Activated CD4-positive, alpha-beta T cell treated with anti-CD3 and anti-CD28 coated beads for 48 hours (primary cell): ENCODE measurements at regions not wholly inside any gene's neighbourhood (a gene's known extent, or its start where the extent isn't known, plus 50 kb on each side); places are given as distances from the start of the nearest gene placed in this dataset.
A peak's percentile ranks its signal among the peaks of the same experiment; 100 is the strongest.

Source experiments
- DNase-seq: peaks from one replicate; pipeline ENCODE4 v3.0.0-alpha.2; 2020

DNA sequence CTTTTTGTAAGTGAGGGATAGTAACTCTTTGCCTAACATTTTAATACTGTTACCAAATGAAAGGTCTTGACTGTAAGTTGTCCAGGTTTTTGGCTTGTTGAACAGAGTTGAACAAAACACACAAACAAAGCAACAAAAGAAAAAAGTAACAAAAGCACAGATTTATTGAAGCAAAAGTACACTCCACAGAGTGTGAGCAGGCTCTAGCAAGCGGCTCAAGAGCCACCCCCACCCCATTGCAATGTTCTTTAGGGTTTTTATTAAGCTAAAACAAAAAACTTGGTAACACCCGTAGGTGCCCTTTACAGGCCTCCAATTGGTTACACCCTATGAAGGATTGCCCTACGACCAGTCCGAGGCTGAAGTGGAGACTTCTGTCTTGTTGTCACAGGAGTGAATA is 197.4 kb upstream of the MAP3K1 start:
- DNase-seq, result no peak

DNA sequence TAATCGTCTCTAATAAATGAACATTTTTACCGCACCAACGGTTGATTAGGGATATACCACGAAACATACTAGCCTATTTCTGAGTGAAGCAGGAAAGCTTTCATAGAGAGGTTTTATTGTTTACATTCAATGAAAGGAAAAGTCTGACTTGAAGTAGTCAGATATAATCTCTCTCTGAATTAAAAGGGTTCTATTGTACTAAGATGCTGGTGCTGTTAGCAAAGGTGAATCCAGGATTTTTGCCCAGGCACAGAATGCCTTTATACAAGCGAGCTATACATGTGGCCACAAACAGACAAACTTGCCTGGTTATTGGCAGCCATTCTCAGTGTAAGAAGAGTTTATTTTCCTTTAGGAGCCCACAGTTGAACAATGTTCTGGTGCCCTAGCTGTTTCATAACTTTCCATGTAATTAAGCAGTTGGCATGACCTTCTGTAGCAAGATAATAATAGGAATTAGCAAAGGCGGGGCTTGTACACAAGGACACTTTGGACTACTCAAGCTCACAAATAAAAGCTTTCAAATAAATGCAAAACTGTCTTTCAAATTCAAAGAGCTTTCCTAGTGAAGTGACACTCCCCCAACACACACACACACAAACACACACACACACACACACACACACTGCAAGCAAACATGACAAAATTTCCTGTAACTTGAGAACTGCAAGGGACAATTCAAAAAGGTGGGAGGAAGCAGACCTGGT is 198.7 kb upstream of the MAP3K1 start:
- DNase-seq, result no peak

DNA sequence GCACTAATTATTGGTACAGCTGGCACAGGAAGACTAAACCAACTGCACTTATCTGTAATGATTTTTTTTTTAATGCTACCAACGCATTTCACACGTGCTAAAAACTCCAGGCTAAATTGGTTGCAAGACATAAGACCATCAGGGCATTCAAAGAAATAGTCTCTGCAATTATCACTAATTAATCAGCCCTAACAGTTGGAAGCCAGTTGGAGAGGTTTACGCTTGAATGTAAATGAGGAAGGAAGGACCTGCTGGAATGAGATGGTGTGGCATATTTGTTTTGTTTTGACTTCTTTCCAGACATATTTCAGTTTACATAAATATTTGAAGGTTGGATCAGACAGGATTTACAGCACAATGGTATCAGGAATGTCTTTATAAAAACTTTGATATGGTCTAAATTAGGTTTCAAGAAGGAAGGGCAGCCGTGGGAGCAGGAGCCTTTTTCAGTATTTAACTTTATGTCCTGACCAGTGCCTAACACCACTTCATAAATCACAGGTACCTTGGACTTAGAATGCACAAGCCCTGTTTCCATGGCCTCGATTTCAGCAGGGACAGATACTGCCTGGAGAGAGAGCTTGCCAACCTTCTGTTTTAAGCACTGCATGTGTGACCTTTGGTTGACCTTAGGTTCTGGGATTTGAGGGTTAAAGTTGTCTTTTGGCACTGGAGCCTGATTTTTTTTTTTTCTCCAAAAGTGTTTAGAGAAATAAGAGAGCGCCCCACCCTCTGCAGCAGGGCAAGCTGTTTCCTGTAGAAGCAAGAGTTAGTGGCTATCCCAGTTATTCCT is 199.8 kb upstream of the MAP3K1 start:
- DNase-seq, result no peak

DNA sequence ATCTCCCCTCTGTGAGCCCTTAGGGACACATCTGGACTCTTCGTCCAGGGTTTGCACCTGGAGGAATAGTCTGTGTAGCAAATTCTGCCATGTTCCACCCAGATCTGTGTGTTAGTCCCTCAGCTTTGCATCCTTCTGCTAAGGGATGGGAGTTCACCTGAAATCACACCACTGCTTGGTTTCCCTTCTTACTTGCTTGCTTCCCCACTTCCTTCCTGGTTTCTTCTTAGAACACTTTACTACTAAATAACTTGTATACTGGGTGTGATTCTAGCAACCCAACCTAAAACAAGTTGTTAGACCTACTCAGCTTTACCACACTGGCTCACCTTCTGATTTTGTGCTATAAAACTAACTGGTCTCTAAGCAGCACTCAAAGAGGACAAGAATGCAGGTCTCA is 202.6 kb upstream of the MAP3K1 start:
- DNase-seq, result no peak

DNA sequence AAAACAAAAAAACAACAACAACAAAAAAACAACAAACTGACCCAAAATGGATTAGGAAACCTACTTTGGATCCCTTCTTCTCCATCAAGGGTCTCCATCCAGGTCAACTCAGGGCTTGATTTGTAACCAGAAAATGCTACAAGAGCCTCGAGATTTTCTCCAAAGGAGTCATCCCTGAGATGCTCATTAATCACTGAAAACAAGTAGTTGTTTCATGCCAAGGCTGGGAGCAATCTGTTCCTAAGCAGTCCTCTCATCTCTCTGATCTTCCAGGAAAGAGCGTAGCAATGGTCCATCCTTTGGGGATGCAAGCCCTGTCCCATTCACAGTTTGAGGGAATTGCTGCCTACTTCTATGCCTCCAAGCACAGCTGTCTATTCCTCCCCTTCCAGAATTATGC is 203.0 kb upstream of the MAP3K1 start:
- DNase-seq, result no peak

DNA sequence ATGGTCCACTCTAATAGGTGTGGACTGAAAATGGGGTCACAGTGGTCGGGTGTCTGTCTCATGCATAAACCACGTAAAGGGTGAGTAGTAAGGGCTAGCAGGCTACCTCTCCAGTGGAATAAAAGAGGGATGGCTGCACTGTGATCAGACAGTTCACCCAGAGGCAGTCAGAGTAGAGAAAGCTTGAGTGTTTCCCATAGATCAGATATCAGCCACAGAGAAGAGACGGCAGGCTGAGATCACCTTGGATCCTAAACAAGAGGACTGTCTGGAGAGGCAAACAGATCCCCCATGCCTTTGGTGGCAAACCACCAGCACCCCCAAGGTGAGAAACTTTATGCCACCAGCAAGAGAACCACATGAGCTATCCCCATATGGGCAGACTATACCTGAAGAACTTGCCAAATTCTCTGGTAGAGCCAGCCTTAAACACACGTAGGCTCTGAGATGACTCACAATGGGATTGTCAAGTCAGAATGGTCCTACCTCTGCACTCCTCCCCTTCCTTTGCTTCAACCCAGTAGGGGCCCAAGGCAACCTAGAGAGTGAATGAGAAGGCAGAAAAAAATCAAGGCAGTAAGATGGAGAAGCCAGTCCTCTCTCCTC is 205.2 kb upstream of the MAP3K1 start:
- peak; percentile 52 for DNase-seq

DNA sequence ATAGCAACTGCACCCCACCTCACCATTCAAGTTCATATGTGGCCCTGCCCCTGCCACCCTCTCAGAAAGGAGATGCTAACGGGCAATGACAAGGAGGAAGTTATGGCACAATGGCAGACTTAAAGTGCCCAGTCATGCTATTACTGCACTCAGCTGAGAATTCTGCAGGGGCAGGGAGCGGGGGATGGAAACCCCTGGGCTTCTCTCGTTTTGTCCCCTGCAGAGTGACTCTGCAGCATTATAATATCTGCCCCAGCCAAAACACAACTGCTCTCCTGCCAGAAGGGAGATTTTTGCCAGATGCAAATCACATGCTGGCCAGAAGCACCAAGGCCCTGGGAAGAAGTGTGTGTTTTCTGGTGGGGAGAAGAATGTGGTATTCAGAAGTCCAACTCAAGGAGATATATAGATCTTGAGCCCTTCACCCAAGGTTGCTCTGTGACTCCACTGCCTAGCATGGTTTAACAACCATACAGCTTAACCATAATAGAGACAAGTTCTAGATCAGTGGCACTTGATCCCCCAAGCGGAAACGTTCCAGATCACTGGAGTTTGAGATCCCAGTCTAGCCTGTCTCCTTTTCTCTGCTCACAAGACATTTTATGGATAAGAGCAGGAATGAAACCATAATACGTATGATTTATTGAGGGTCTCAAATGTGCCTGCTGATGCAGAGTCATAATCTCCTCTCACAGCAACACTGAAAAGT is 207.0 kb upstream of the MAP3K1 start:
- DNase-seq, result no peak

DNA sequence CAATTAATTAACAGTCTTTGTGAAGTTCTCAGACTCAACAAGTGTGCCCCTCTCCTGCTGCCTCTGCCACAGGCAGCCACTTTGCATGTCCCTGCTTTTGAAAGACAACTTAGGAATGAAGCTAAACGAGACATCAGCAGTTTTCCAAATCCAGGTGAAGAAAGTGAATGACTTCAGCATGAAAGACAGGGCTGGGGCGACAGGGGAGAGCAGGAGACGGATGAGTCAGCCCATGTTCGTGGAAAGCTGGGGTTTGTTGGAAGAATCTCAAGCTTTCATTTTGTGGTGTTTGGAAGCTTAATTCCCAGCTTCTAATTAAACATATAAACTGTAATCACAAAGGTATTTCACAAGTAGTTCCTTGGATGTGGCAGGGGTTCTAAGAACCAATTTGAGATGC is 207.8 kb upstream of the MAP3K1 start:
- DNase-seq, result no peak

DNA sequence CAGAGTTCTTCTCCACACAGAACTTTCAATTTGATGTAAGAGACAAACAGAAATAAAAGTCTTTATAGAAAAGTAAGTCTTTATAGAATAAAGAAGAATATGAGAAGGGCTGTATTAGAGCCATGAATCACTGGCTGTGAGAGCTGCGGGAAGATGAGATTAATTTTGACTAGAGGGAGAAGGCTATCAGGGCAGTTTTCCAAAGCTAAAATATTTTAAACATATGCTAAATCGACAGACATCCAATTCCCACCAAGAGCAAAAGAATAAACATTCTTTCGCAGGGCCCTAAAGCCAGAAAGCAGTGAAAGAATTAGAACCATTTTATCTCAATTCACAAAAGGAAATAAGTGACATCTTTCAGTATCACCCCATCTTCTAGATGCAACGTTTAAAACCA is 208.3 kb upstream of the MAP3K1 start:
- no peak for DNase-seq

DNA sequence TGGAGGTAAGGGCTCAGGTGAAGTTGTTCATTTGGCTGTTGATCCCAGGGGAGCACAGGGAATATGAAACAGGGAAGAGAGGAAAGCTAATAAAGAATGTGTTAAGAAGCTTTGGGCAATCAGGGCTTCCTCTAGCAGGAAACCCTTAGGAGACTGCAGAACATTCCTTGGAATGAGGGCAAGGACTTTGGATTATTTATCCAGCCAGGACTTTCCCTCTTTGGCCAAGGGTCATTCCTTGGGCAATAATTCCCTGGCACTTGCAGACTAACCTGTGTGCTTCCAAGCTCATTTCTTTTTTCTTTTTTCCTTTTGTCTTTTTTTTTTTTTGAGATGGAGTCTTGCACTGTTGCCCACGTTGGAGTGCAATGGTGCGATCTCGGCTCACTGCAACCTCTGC is 209.2 kb upstream of the MAP3K1 start:
- DNase-seq, result no peak

DNA sequence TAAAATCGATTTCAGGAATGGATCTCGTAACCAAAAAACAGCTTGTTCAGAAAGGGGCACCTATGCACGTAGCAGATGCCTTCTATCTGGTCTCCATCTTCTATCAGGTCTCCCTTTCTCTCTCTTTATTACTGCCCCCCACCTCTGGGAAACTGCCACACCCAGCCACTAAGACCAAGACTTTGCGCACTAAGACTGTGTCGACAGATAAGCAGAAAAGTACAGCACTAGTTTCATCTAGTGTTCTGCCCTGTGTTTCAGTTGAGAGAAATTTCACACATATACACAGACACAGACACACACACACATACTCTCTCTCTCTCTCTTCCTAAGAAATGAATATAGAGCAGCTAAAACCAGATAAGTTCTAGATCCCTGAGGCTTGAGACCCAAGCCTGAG is 210.1 kb upstream of the MAP3K1 start:
- no peak for DNase-seq

DNA sequence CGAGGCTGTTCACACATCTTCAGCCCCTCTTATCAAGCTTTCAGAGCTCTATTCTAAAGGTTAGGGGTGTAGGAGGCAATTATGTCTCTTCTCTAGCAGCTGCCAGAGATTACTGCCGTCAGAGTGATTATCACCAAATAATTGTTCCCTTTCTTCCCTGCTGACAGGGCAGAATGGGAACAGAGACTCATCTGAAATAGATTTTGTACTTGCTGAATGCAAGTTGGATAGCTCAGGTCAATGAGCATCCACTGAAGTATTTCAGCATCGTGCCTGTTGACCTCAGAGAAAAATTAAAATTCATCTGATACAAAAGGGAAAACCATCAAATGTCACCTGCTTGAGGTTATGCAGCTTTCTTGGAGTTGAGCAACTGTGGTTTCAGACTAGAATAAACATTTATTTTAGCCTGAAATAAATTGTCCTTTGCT is 213.7 kb upstream of the MAP3K1 start:
- no peak for DNase-seq

DNA sequence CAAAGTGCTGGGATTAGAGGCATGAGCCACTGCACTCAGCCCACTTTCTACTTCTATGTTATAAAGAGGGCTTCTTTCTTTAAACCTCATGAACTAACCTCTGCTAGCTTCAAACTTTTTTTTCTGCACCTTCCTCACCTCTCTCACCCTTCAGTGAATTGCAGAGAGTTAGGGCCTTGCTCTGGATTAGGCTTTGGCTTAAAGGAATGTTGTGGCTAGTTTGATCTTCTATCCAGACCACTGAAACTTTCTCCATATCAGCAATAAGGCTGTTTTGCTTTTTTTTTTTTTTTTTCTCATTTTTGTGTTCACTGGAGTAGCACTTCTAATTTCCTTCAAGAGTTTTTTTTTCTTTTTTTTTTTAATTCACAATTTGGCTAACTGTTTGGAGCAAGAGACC is 216.4 kb upstream of the MAP3K1 start:
- DNase-seq, result no peak

DNA sequence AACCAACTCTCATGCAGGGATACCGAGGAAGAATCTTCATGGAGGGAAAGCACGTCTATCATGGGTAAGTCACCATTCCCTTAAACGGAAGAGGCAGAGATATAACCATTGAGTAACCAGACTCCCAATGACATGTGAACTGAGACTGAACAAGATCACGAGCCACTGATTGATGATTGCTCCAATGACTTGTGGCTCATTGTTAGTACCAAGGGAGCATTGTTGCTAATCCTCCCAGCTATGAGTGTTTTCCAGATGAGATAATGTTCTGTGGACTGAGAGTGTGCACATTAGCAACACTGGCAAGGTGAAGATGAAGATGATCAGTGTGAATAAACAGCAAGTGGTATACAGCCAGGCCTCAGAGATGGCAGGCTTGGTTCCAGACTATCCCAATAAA is 219.2 kb upstream of the MAP3K1 start:
- no peak for DNase-seq

DNA sequence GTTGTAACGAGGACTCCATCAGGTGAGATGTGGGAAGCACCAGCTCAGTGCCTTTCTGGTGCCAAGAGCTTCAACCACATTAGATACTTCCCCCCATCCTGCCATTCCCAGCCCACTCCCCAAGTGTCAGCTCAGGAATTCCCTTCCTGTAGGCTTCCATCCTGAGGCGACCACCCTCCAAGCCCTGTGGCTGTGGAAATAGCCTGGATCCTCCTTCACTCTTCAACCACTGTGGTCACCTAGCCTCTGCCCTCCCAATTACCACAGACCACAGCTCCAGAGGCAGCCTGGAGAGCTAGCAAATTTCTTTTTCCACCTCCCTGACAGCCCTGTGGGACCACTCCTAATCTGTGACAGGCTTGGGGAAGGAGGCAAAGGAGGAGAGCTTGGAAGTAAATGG is 219.8 kb upstream of the MAP3K1 start:
- DNase-seq, result no peak

DNA sequence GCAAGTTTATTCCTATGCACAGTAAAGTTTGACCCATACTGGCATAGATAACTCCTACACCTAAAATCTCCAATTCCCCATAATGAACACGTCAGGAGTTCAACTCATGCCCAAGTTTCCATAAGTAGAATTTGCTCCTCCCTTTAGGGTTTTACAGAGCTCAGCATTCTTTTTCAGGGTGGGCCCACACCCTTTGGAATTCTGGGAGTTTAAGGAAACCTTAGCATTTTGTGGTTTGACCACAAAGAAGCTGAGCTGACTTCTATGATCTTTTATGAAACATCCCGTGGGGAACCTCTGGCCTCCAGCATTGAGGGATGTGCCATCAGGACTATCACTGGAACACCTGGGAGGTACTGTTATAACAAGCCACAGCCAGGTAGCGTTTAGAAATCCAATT is 220.6 kb upstream of the MAP3K1 start:
- DNase-seq, result no peak

DNA sequence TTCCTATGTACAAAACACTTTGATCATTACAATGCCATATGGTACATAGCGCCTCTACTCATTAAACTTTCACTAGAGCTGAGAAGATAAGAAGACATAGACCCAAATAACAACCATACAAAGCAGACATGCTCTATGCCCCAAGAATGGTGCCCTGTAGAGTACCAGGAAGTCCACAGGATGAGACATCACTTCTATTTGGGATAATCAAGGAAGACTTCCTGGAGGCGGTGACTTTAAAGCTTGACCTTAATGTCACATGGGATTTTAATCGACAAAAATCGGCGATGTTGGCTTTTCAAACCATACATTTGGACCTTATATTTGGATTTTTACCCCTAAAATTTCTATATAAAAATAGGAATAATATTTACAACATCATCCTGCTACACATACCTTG is 224.3 kb upstream of the MAP3K1 start:
- no peak for DNase-seq

DNA sequence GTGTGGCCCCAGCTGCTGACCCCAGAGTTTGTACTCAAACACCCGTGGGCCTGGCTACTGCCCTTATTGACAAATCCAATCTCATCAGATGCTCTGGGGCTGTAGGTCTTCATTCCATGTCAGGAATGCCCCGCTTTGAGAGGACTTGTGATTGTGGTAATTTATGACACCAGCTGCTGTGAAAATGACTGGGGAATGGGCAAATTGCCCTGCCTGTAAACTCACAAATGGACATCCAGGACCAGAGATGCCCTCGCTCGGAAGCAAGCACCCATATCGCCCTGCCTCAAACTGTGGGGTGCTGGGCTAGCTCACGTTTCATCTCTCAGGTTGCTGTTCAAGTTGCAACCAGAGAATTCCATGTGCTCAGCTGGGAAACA is 225.9 kb upstream of the MAP3K1 start:
- DNase-seq, result no peak

DNA sequence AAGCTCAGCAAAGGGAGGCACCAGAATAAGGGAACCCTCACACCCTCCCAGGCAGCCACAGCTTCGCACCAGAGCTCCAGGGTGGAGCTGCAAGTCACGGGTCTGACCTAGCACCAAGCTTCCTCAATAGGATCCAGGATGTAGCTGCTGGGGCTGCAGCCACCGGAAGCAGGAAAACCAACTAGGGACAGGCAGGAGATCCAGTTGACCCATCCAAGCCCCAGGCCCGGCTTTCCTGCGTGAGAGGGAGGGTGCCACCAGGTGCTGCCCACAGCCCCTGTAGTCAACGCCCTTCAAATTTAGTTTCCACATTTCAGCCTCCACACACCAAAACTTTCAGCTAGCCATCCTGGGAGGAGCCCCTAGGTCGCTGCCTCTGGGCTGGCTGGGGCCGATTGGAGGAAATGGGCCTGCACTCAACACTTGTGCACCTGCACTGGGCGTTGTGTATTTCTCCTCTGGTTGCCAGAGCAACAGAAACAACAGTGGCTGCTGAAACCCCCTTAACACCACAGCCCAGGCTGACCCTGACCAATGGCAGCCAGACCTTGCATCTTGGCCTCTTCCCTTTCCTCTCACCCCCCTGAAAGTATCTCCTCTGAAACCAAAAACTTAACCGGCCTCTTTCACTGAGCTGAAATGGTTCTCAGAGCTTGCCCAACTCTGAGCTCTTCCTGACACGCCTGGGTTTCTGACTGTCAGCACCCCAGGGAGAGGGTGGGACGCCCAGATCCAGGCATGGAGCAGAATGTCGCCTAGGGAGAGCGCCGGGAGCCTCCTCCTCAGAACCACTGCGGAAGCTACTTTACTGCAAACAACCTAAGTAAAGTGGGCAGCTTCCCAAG is 226.5 kb upstream of the MAP3K1 start:
- peak; percentile 39 for DNase-seq

DNA sequence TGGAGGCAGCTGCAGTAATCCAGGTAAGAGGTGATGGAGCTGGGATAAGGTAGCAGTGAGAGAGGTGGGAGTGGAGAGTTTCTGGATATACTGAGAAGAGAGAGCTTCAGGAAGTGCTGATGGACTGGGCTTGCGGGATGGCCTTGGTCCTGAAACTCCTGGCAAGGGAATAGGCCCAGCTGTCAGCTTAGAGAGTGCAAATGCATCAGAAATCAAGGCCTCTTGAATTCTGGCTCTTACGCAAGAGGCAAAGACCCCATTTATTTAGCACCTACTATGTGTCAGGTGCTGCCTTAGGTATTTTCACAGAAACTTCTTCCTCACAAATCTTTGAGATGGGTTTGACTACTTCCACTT is 227.2 kb upstream of the MAP3K1 start:
- DNase-seq, result no peak

DNA sequence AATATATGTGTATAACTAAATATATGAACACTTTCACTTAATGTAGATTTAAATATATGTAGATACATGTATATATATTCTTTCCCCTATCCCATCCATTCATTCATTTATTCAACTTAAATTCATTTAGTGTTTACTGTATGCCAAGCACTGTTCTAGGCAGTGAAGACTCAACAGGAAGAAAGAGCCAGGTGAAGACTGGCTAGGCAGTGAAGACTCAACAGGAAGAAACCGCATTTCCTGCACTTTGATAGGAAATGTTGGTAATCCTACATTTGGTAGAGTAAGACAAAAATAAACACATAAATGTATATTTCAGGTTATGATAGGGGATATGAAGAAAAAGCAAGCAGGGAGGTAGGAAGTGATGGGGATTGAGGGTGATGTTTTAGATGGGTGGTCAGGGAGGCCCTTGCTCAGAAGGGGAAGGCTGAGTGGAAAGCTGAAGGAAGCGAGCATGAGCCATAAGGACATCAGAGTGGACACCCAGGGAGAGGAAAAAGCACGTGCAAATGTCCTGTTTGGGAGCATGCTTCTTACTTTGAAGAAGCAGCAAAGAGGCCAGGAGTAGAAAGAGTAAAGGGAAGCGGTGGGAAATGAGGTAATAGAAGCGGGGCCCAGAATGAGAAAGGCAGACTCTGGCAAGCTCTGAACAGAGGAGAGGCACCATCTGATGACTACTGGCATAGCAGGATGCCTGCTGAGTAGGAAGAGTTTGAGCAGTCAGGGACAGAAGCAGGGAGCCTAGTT is 227.8 kb upstream of the MAP3K1 start:
- DNase-seq, result no peak
